Neural cell (in vitro differentiated cells): ENCODE measurements at regions not wholly inside any gene's neighbourhood (a gene's known extent, or its start where the extent isn't known, plus 50 kb on each side); places are given as distances from the start of the nearest gene placed in this dataset.

ENCODE experiments used
- H2AFZ ChIP-seq: fragments of 200-600, 300-800 bp; sonication (generic), shearing (Covaris generic); 2 replicates; pipeline ENCODE4 v1.6.0; 2014; ENCODE audit warnings: low read depth, mild to moderate bottlenecking, antibody characterized with exemption, low read length, moderate library complexity
- H3F3A ChIP-seq: fragments of 200-600 bp; shearing (Covaris generic); 2 replicates; pipeline ENCODE4 v1.6.1; 2016; ENCODE audit warnings: mild to moderate bottlenecking, moderate library complexity, mixed read lengths, antibody characterized with exemption, low read length; ENCODE audit not compliant: insufficient read depth, poor library complexity, severe bottlenecking
- H3K27ac ChIP-seq: fragments of 200-600, 300-800 bp; sonication (generic), shearing (Covaris generic); 2 replicates; pipeline ENCODE4 v1.5.1; 2014; ENCODE audit warnings: mild to moderate bottlenecking, low read length, moderate library complexity
- H3K27me3 ChIP-seq: fragments of 300-800, 200-600 bp; sonication (generic), shearing (Covaris generic); 2 replicates; pipeline ENCODE4 v1.6.0; 2014; ENCODE audit warnings: mild to moderate bottlenecking, low read depth, low read length, moderate library complexity; ENCODE audit not compliant: insufficient read depth
- H3K36me3 ChIP-seq: fragments of 300-800, 200-600 bp; sonication (generic), shearing (Covaris generic); 2 replicates; pipeline ENCODE4 v1.5.1; 2014; ENCODE audit warnings: mild to moderate bottlenecking, antibody characterized with exemption, low read length, moderate library complexity; ENCODE audit not compliant: insufficient read depth
- H3K4me2 ChIP-seq: fragments of 300-800, 200-600 bp; sonication (generic), shearing (Covaris generic); 2 replicates; pipeline ENCODE4 v1.6.0; 2014; ENCODE audit warnings: mild to moderate bottlenecking, low read length
- H3K4me3 ChIP-seq: fragments of 300-800, 200-600 bp; sonication (generic), shearing (Covaris generic); 2 replicates; pipeline ENCODE4 v1.5.1; 2014; ENCODE audit warnings: mild to moderate bottlenecking, low read length, moderate library complexity
- H3K79me2 ChIP-seq: fragments of 200-600 bp; shearing (Covaris generic); replicated peaks from 2 replicates; pipeline ENCODE4 v1.6.0; 2014; ENCODE audit warnings: mild to moderate bottlenecking, low read length, moderate library complexity; ENCODE audit not compliant: insufficient read depth
- H3K9ac ChIP-seq: fragments of 300-800, 200-600 bp; sonication (generic), shearing (Covaris generic); 2 replicates; pipeline ENCODE4 v1.6.1; 2016; ENCODE audit warnings: mild to moderate bottlenecking, low read length, mixed read lengths
- H3K9me2 ChIP-seq: fragments of 200-600 bp; shearing (Covaris generic); 2 replicates; pipeline ENCODE4 v1.6.1; 2016; ENCODE audit warnings: mild to moderate bottlenecking, low read length, mixed read lengths; ENCODE audit not compliant: insufficient read depth
- H3K9me3 ChIP-seq: fragments of 200-600, 300-800 bp; sonication (generic), shearing (Covaris generic); 2 replicates; pipeline ENCODE4 v1.6.1; 2016; ENCODE audit warnings: mild to moderate bottlenecking, mixed run types, low read length, moderate library complexity, mixed read lengths
- H4K20me1 ChIP-seq: fragments of 200-600 bp; shearing (Covaris generic); 2 replicates; pipeline ENCODE4 v1.6.1; 2016; ENCODE audit warnings: mild to moderate bottlenecking, mixed run types; ENCODE audit not compliant: insufficient read depth
- EP300 ChIP-seq: fragments of 450-650 bp; conservative IDR thresholded peaks from 2 replicates; pipeline ENCODE4 v1.6.1; 2014; ENCODE audit warnings: antibody characterized with exemption, mild to moderate bottlenecking, moderate library complexity; ENCODE audit not compliant: poor library complexity, severe bottlenecking
- EZH2 ChIP-seq: fragments of 200-600, 300-800 bp; shearing (Covaris generic), sonication (generic); IDR thresholded peaks from 2 replicates; pipeline ENCODE4 v1.6.1; 2014; ENCODE audit warnings: antibody characterized with exemption, low read length, borderline replicate concordance, mild to moderate bottlenecking; ENCODE audit not compliant: insufficient read depth, poor library complexity, severe bottlenecking
- MXI1 ChIP-seq: fragments of 450-650 bp; conservative IDR thresholded peaks from 2 replicates; pipeline ENCODE4 v1.6.1; 2014; ENCODE audit warnings: antibody characterized with exemption, mild to moderate bottlenecking; ENCODE audit not compliant: poor library complexity, severe bottlenecking
- POLR2AphosphoS5 ChIP-seq: IDR thresholded peaks from 2 replicates; pipeline ENCODE4 v1.6.1; 2012
- RAD21 ChIP-seq: fragments of 450-650 bp; conservative IDR thresholded peaks from 2 replicates; pipeline ENCODE4 v1.6.1; 2014; ENCODE audit warnings: antibody characterized with exemption, mild to moderate bottlenecking, moderate library complexity
- REST ChIP-seq: IDR thresholded peaks from 2 replicates; pipeline ENCODE4 v1.6.1; 2012; ENCODE audit warnings: borderline replicate concordance
- TF ChIP-seq, protein P1 (sequence below): fragments of 450-650 bp; IDR thresholded peaks from 2 replicates; pipeline ENCODE4 v1.5.1; 2014; ENCODE audit warnings: antibody characterized with exemption, mild to moderate bottlenecking, moderate library complexity; ENCODE audit not compliant: poor library complexity, severe bottlenecking

- TF ChIP-seq EP300 (no peak), REST (no peak)
- TF ChIP-seq, protein P1, sequence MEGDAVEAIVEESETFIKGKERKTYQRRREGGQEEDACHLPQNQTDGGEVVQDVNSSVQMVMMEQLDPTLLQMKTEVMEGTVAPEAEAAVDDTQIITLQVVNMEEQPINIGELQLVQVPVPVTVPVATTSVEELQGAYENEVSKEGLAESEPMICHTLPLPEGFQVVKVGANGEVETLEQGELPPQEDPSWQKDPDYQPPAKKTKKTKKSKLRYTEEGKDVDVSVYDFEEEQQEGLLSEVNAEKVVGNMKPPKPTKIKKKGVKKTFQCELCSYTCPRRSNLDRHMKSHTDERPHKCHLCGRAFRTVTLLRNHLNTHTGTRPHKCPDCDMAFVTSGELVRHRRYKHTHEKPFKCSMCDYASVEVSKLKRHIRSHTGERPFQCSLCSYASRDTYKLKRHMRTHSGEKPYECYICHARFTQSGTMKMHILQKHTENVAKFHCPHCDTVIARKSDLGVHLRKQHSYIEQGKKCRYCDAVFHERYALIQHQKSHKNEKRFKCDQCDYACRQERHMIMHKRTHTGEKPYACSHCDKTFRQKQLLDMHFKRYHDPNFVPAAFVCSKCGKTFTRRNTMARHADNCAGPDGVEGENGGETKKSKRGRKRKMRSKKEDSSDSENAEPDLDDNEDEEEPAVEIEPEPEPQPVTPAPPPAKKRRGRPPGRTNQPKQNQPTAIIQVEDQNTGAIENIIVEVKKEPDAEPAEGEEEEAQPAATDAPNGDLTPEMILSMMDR = no peak
- H3K9ac ChIP-seq = no peak overlapping the region
- no peak overlapping the region for H2AFZ ChIP-seq
- H3K4me2 ChIP-seq = no peak overlapping the region
- no peaks in the 10 kb centered on the region for H3K27me3 ChIP-seq
- no peaks in the 10 kb centered on the region for H4K20me1 ChIP-seq
- H3K36me3 ChIP-seq = no peaks in the 10 kb centered on the region
- no peaks in the 10 kb centered on the region for H3K9me3 ChIP-seq
- no peaks in the 10 kb centered on the region for H3K79me2 ChIP-seq
- H3F3A ChIP-seq = no peaks in the 10 kb centered on the region
- no peak overlapping the region for H3K27ac ChIP-seq
- no peaks in the 10 kb centered on the region for H3K9me2 ChIP-seq
- H3K4me3 ChIP-seq = no peak overlapping the region
Observed at GRCh38 chr11:97956904-97957303, 1063.8 kb upstream of the CNTN5 start.

DNA sequence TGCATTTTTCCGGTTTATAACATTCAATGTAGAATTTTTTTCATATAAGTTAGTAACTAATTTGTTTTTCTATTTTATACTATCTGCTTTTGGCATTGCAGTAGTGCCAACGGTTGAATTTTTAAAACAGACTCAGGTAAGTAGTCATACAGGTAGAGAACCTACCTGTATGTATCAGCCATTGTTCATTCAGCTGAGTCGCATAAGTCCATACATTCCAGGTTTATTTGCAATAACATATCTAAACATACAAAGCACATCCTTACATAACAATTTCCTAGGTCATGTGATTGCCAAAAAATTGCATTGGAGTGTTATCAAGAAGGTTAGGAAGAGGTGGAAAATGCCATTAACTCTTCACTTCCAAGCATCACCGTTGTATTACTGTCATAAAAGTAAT lies 1059.3 kb upstream of the CNTN5 start:
- Histone ChIP-seq H3K27ac (no peak overlapping the region), H3K36me3 (no peaks in the 10 kb centered on the region), H3K9me2 (no peaks in the 10 kb centered on the region), H2AFZ (no peak overlapping the region), H3K27me3 (no peaks in the 10 kb centered on the region), H3K79me2 (no peaks in the 10 kb centered on the region), H3K4me2 (no peak overlapping the region), H3K4me3 (no peak overlapping the region), H3K9ac (no peak overlapping the region), H3F3A (no peaks in the 10 kb centered on the region), H4K20me1 (no peaks in the 10 kb centered on the region), H3K9me3 (no peaks in the 10 kb centered on the region)
- TF ChIP-seq EZH2 = no peak
- TF ChIP-seq REST = no peak
- no peak for TF ChIP-seq MXI1
- TF ChIP-seq RAD21 = no peak
- TF ChIP-seq POLR2AphosphoS5 = no peak
